ENCODE measurements at regions not wholly inside any gene's neighbourhood (a gene's known extent, or its start where the extent isn't known, plus 50 kb on each side); places are given as distances from the start of the nearest gene placed in this dataset.

DNA sequence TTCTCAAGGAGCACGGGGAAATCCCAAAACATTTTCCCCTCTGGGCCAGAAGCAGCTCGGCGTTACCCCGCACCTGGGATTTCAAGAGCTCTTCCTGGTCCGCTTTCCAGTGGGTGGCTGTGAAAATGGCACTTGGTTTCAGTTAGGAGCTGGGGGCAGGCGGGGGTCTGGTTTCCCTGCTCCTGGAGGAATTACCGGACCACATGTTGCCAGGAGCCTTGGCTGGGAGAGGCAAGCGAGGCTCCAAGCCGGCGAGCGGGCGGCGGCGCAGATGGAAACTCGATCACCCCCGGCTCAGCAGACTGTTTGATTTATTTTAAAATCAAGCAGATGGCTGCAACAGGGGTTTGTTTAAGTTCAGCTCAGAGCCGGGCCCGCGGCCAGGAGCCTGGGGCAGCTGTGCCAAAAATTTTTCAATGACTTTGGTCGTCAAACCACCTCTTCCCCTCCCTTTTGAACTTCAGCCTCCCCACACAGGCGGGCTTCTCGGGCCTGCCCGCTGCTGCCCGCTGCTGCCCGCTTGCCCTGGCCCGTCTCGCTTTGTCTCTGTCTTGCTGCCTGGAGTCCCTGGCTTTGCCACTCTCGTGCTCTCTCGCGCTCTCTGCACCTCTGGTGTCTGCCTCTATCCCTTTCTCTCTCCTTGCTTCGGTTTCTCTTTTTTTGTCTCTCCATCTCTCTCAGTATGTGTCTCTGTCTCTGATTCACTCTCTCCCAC is 108.0 kb upstream of the CIBAR2 start:
- Histone ChIP-seq H4K91ac (ENCODE audit: insufficient read depth, low read depth, low read length) (peak overlapping the region; percentile 96), H3K18ac (ENCODE audit: low read depth, low read length) (peak overlapping the region; percentile 53), H4K20me1 (ENCODE audit: insufficient read depth, low read length) (peaks cover 3% of the 10 kb centered on the region; the same call in 1 of the 2 replicates), H3K79me1 (ENCODE audit: low read depth in 1 of 2, low read length in 2 of 2) (peaks cover 31 to 85% of the 10 kb centered on the region in 2 experiments), H2BK120ac (ENCODE audit: low read depth, low read length) (peak overlapping the region; percentile 97), H3K36me3 (ENCODE audit: control insufficient read depth, insufficient read depth, low read length) (no peaks in the 10 kb centered on the region), H3K56ac (ENCODE audit: extremely low read depth, insufficient read depth, low read length) (peak overlapping the region; percentile 85), H3K9me3 (ENCODE audit: control insufficient read depth, insufficient read depth, low read length) (no peaks in the 10 kb centered on the region), H3K4ac (ENCODE audit: low read depth, low read length) (peak overlapping the region; percentile 97), H2BK20ac (ENCODE audit: low read depth, low read length) (peak overlapping the region; percentile 90), H3K14ac (replicated peaks; ENCODE audit: low read depth, low read length) (peak overlapping the region; percentile 92), H3K23ac (ENCODE audit: low read depth, low read length) (peak overlapping the region; percentile 99), H3K4me2 (ENCODE audit: low read depth, low read length) (peak overlapping the region; percentile 76), H2BK5ac (ENCODE audit: low read depth, low read length, poor library complexity, severe bottlenecking) (peak overlapping the region; percentile 83), H2AFZ (replicated peaks; ENCODE audit: low read length, poor library complexity) (peak overlapping the region; percentile 51), H2AK9ac (replicated peaks; ENCODE audit: low read depth, low read length, poor library complexity) (peak overlapping the region; percentile 89), H3K4me3 (ENCODE audit: insufficient read depth, low read depth, low read length) (peak overlapping the region; percentile 2; the same call in 1 of the 2 replicates), H3K27me3 (ENCODE audit: control insufficient read depth, insufficient read depth, low read length) (no peaks in the 10 kb centered on the region), H2AK5ac (ENCODE audit: low read depth, low read length) (peak overlapping the region; percentile 91), H4K5ac (ENCODE audit: low read depth, low read length) (peak overlapping the region; percentile 31), H4K8ac (ENCODE audit: low read depth in 2 of 2, low read length in 2 of 2) (peak overlapping the region; percentile 92), H2BK15ac (ENCODE audit: low read depth, low read length) (peak overlapping the region; percentile 55; the same call in 1 of the 3 replicates), H3K4me1 (ENCODE audit: control insufficient read depth, insufficient read depth, low read length) (peaks cover 34% of the 10 kb centered on the region), H3K27ac (ENCODE audit: insufficient read depth, low read length) (peak overlapping the region; percentile 93), H3K9me1 (ENCODE audit: insufficient read depth, low read length) (peaks cover 12% of the 10 kb centered on the region), H3K9ac (ENCODE audit: low read depth, low read length) (peak overlapping the region; percentile 62)
- dilution Hi-C loops (cut with HindIII; ENCODE audit: low sequenced_read_pairs, unreplicated experiment) (no loop called here), intact Hi-C loops (cut with micrococcal nuclease) (loop anchor here (5.0 kb wide), 1 partner anchor 48 kb away; no protein-coding TSS in a partner anchor), in situ Hi-C loops (cut with MboI; ENCODE audit: low sequenced_read_pairs) (no loop called here)
- no TSS peak for BruUV-seq (replicated peaks)
- no peak; the same call in 1 of the 2 replicates for TF ChIP-seq MAZ (IDR thresholded peaks at IDR 0.05; ENCODE audit: borderline replicate concordance, low read depth, low read length)
- no peak for TF ChIP-seq RCOR1 (IDR thresholded peaks at IDR 0.05; ENCODE audit: insufficient replicate concordance, low read length)
- no peak for TF ChIP-seq CEBPB (IDR thresholded peaks at IDR 0.05; ENCODE audit: low read depth, low read length)
- TF ChIP-seq RAD21 (IDR thresholded peaks at IDR 0.05; ENCODE audit: low read length): no peak
- TF ChIP-seq CTCF (conservative IDR thresholded peaks at IDR 0.05; ENCODE audit: low read depth, low read length): no peak
- peak; percentile 49; the same call in 1 of the 2 replicates for TF ChIP-seq BHLHE40 (IDR thresholded peaks at IDR 0.05; ENCODE audit: low read depth, low read length)
- TF ChIP-seq CHD1 (IDR thresholded peaks at IDR 0.05; ENCODE audit: low read depth, low read length): no peak
- 0 out of 2 replicates have a peak, but pooled peaks have one; percentile 3 for TF ChIP-seq FOS (IDR thresholded peaks at IDR 0.05; ENCODE audit: low read depth, low read length)
- no peak for TF ChIP-seq NFE2L2 (IDR thresholded peaks at IDR 0.05; ENCODE audit: low read depth, low read length)
- no peak for TF ChIP-seq USF2 (IDR thresholded peaks at IDR 0.05; ENCODE audit: low read depth, low read length)
- ATAC-seq (ENCODE audit: low read depth) (peak; percentile 85), DNase-seq (peak; percentile 85)
- POLR2A ChIA-PET (ENCODE audit: unreplicated experiment): interaction anchor here (0.7 kb wide), 1 partner anchor 14 kb away, joined by 3 read pairs; no protein-coding TSS in a partner anchor
- WGBS, 2 experiments (ENCODE audit: extremely low coverage in 2 of 2, insufficient read length in 1 of 2): 0% methylated on average over 13 of the region's 31 CpGs; no CpG with 5 or more reads in 1 of the 2 experiments
- CTCF ChIA-PET: interaction anchor here (0.9 to 1.3 kb wide), 2 partner anchors 10 to 25 kb away, joined by 3 to 4 read pairs; no protein-coding TSS in a partner anchor

Data from IMR-90 (cell line).